Renal cortical epithelial cell (primary cell): ENCODE measurements at regions not wholly inside any gene's neighbourhood (a gene's known extent, or its start where the extent isn't known, plus 50 kb on each side); places are given as distances from the start of the nearest gene placed in this dataset.
A peak's percentile ranks its signal among the peaks of the same experiment; 100 is the strongest.

Experiments
- DNase-seq: peaks from one replicate; pipeline ENCODE4 v3.0.0-alpha.2; 2011; ENCODE audit warnings: low read depth

DNA sequence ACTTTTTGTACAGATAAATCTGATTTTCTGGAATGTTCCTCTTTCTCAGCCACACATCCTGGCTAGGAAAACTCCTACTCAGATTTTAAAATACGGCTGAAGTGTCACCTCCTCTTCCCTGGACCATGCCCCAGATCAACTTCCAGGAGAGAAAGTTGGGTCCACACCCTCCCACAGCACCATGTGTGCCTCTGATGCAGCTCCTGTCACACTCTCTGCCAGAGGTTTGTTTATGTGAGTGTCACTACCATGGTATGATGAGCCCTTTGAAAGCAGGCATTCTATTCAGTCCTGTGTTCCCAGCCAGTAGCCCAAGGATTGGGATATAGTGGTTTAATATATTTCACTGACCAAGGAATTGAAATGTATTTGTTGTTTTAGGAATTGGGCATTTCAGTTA lies 287.2 kb upstream of the ATP2B1 start:
- no peak for DNase-seq

DNA sequence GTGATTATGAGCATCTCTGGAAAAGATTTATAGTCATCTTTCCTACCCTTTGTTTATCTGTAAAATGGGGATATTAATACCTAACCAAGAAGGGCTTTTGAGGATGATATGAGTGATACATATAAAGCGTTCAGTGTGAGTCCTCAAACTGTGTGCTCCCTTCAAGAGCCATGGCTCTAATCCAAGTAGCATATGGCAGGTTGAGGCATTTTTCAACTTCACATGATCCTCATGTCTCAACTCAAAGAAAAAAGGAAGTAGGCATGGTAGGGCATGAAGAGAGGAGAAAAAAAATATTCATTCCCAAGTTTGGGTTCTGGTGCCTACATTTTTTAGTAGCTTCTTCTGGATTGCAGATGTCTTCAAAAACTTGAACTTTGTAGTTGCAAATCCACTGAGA lies 286.3 kb upstream of the ATP2B1 start:
- DNase-seq = no peak

DNA sequence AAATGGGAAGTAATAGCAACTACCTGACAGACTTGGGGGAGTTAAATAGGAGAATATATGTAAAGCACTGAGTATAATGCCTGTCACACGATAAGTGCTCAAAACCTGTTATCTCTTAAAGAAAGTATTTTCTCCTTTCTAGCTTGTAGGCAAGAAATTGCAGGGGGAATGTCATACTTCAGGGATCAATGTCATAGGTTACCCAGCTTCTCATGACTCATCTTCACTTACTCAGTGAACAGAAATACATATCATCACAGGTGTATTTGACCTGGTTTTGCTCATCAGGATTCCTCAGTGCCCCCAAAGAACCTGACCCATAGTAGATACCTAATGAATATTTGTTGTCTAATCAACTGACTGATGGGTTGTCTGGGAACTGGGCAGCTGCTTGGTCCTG lies 285.0 kb upstream of the ATP2B1 start:
- DNase-seq = peak; percentile 19

DNA sequence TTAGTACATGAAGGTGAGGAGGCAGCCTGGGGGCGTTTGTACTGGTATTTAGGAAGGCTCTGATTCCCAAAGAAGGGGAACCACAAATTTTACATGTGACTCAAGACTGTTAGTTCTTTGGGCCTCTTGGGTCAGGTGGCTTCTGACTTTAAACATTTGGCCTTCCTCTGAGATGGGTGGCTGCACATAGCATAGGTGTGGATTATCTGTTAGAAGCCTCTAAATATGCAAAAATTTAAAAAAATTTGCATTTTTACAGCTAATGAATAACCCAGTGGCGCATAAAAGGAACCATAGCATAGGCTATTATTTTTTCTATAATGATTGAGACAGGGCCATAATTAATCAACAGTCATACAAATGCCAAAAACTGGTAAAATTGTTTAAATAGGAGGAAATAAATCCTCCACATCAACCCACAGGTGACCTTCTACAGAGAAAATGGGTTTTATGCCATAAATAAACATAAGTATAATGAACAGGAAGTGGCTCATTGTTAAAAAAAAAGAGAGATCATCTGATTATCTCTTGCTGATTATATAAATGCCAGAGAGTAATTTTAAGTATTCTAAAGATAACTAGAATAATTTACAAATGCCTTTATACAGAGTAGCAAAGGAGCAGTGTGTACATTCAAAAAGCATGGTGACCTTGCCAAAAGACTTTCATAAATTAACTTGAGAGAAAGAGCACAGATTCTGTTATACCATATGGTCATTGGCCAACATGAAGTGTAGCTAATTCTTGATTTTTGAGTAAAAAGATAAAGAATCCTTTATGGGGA lies 284.2 kb upstream of the ATP2B1 start:
- no peak for DNase-seq

DNA sequence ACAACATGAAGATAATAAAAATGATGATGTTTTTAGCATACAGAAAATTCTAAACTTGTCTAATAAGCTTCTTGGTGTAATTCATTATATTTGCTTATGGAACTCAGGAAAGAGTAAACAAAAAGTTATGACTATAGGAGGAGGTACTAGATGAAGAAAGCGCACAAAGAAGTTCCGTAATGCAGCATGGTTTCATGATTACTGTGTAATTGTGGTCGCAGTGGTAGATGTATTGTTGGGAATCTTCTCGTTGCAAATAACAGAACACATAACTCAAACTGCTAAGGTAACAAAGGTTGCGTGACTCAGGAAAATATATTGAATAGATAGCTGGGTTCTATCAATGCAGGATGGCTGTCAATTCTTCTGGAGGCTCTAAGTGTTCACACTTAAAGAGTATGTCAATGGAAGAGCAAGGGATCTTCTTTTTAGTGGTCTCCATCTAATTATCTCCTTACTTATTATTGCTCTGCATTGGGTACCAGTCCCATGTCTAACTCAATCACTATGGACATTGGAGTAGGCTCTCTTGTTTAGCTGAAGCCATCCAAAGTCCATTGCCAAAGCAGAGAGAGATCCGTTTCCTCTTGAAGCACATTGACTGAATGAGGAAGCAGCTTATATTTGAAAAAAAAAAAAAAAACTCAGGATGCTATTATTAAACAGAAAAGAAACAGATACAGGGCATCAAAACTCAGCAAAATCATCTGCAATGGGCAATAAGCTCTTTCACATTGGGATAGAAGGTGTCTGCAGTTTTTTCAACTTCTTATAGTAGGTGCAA lies 283.4 kb upstream of the ATP2B1 start:
- DNase-seq = no peak

DNA sequence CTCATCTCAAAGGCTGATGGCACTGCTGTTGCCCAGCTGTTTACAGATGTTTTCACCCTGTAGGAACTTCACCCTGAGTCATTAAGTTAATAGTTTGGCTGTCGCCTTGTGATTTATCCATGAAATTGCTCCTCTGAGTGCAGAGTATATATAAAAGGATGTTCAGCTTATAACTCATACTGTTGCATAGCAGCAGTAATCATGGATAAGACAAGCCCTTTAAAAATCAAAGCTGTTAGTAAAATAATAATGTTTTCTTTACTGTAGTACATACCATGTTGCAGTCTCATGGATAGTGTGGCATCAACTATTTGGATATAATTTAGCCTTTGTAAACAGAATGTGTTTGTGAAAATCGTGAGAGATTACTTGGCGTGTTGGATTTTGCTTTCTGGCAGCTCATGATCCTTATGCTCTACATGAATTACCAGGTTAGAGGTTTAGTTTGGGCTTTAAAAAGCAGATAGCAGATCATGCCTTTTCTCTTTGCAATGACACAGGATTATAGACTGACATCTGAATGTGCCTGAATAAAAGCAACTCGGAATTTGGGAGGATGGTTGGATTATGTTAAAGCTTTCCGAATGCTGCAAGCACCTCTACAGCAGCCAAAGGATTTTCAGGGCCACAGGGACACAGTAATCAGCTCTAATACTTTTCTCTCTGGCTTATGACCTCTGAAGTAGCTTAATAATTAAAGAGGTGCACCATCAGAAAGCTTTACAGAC lies 279.7 kb upstream of the ATP2B1 start:
- peak; percentile 22 for DNase-seq

DNA sequence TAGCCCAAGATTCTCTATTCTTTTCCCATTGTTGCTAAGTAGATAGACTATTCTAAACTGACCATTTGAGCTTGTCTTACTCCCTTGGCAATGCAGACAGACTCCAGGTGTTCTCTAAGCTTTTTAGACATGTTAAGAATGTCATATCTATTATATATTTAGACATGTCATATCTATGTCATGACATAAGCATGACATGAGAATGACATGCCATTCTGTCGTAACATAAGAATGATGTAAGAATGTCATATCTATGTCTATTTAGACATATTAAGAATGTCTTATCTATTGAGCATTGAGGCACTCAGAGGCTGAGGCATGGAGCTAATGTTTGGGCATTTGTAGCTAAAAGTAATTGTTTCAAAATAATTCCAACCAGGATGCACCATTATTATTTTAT lies 277.3 kb upstream of the ATP2B1 start:
- no peak for DNase-seq

DNA sequence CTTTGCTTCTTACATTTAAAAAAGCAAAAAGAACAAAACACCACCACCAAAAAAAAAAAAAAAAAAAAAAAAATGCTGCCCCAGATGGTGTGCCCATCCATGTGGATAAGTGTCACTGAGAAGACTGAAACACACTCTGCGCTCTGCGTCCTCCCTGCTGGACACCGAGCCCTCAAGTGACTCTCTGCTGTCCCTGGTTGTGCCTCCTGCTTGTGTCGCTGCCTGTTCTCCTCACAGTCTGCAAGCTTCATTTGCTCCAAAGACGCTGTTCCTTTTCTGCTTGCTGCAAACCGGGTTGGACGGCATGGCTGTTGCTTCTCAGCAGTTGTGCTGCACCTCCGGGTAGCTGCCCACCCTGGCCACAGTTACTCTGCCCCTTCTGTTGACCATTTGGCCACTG lies 276.2 kb upstream of the ATP2B1 start:
- no peak for DNase-seq

DNA sequence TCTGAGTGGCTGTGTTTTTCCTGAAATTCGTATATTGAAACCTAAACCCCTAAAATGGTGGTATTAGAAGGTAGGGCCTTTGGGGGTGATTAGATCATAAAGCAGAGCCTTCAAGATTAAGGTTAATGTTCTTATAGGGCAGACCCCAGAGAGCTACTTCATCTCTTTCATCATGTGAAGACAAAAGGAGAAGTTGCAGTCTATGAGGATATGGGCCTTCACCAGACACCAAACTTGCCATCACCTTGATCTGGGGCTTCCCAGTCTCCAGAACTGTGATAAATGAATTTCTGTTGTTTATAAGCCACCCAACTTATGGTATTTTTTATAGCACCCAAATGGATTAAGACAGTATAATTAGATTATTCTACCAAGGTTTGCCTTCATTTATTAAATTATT lies 275.0 kb upstream of the ATP2B1 start:
- DNase-seq = no peak

DNA sequence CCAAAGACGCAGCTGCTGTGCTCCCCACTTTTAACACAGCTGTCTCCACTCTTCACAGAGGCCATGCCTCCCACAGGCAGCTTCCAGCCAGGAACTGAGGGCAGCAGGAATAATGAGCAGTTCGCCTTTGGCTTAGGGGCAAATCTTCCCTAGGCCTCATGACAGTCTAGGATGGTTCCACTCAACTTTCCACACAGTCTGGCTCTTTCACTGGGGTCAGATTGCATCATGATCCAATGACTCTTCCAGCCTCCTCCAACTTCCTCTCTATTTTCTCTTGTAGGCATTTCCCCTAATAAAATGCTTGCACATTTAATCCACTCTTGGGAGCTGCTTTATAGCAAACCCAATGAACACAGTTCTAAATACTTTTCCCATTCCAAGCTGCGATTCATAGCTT lies 271.6 kb upstream of the ATP2B1 start:
- peak; percentile 58 for DNase-seq

DNA sequence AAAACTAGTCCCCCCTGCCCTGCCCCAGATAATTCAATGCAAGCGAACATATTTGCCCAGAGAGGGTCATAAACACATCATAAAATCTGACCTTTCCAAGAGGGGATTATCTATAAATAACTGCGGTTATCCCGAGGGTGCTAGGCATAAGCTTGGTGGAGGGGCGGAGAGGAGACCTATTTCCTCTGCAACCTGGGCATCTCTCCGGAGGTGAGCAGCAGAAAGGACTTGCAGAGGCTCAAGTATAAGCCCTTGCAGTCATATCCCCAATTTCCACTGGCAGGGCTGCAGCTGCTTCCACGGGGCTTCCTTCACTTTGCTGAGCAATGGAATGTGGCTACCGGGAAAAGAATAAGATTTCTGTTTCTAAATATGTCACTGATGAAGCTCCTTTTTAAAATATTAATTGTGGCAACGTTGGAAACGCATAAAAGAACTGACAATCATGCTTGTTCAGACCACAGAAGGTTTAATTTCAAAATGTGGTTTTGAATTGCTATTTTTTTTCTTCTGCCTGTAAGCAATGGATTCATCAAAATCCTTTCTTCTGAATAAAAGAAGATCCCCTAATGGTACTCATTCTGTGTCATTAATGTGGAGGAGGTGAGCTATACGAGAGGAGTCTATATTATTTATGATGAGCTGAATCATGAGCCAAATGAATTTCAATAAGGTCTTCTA lies 268.9 kb upstream of the ATP2B1 start:
- DNase-seq = no peak

DNA sequence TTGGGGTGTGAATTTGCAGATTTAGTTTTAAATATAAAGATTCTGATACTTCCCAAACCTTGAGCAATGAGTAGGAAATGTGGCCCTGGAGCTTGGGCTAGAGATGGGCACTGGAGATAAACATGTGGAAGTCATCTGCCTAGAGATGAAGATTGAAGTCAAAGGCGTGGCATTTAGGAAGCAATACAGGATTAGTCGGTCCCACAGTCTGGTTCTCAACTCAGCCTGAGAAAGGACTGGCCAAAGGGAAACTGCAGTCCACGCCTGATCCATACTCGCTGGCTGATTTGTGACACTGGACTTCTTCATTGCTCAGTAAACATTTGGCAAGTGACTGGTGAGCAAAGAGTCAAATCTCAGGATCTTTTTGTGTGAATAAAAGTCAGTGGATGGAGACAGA lies 268.2 kb upstream of the ATP2B1 start:
- DNase-seq = no peak

DNA sequence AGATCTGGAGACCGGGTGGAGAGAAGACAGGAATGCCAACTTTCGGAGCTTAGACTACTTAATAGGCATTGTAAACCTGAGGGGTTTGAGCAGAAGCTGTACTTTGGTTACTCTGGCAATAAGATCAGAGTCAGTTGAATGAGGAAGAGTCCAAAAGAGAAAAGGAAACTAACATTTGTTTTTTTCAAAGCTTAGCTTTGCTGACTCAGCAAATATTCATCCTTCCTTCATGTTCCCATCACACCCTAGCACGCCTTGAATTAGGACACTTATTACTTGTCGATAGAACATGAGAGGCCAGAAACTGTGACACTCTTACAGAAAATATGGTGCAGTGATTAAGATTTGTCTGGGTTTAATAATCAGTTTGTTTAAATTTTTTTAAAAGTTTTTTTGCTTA lies 266.9 kb upstream of the ATP2B1 start:
- no peak for DNase-seq

DNA sequence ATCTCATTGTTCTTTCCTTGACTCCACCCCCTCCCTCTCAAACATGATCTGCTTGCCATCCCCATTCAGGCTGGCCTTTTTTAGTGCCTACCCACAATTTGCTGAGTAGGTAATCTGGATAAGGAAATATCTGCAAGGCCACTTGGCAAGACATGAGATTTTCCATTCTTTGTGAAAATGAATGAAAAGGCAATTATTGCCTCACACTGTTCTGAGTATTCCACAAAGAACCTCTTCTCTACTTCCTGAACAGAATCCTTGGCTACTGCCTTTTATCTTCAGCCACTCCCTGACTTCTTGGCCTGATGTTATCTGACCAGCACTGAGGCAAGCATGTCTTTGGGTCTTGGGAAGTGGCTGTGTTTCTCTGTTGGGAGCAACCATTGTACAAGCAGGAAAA lies 263.2 kb upstream of the ATP2B1 start:
- DNase-seq = peak; percentile 40

DNA sequence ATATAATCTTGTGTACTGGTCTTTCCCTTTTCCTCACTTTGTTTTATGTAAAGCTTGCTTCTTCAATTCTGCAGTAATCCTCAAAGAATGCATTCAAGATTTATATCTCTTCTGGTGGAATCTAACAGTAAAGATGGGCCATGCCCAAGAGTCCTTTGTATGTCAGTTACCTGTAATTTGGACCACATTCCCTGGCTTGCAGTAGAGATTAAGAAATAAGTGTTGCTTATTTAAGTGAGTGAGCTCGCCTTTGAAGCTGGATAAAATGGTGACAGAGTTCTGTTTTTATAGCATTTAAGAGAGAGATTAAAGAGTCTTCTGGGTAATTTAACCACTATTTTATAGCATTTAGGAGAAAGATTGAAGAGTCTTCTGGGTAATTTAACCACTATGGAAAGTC lies 262.1 kb upstream of the ATP2B1 start:
- no peak for DNase-seq

DNA sequence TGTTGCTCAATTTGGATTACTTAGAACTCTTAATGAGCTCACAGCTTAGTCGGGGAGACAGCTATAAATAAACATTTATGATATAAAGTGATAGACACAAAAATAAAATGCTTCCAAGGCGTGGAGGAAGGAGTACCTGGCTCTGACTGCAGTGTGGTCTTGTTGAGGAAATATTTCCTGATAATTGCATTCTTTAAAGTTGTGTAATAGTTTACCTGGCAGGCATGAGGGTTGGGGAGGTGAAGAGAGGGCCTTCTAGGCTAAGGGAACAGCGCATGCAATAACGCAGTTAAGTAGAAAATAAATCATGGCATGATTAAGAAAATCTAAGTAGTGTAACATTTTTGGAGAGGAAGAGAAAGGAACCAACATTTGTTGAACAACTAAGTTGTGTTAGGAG lies 260.5 kb upstream of the ATP2B1 start:
- peak; percentile 55 for DNase-seq

DNA sequence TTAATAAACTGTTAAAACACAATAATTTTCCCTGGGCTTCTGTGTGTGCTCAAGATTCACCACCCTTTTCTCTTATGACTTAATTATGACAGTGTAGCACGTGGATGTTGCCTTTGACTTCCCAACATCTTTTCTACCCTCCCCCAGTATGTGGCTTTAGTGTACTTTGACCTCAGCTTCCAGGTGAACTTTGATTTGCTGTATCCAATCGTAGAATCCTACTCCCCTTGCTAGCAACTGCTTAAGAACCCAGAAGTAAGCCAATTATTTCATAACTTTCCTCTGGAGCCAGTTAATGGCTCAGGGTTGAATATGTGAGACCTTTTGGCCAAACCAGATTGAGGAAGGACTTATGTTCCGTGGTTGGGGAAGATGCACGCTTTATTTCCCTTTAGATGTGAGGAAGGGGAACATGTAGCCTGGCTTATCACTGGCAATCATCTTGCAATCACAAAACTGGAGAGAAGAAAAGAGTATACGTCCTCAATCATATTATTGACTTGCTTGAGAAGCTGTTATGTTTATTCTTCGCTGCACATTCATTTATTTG lies 259.6 kb upstream of the ATP2B1 start:
- peak; percentile 27 for DNase-seq

DNA sequence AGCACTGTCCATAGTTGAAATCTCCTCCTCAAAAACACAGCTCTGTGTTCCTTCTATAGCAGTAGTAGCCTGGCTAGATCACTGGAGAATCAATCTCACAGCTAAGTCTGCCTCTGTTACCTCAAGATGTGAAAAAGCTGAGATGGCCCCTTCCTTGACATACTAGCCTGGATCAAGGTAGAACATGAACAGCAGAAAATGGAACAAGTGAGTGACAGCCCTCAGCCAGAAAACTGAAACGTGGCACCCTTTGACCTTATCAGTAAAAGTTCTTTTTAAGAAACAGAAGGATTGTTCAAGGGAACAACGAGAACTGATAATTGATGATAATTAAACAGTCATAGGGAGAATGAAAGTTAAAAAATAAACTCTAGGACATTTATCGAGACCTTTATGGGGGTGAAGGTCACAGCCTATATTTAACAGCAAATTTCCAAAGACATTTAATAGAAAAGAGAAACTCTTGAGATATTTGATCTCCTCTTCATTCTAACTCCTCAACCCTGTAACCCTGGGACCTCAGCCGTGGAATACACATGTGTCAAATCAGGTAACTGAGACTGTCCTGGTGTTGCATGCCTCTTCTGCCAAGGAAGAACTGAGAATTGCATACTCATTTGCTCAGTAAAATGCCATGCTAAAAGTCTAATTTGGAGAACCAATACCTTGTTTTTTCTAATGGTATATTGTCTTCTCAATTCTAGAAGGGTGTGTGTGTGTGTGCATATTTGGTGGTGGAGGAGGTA lies 258.0 kb upstream of the ATP2B1 start:
- DNase-seq = no peak

DNA sequence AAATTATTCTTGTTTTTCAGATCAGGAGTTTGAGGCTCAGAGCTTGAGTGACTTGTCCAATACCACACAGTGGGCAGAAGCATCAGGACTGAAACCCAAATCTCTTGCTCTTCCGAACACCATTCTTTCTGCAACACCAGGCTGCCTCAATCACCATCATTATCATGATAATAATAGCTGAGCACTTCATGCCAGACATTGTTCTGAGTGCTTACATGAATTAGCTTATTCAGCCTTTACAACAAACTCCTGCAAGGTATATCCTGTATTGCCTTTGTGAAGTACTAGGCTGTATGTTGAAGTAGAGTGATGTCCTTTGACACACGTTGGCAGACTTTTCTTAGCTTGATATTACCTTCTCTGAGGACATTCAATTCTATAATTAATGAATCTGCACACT lies 257.4 kb upstream of the ATP2B1 start:
- no peak for DNase-seq

DNA sequence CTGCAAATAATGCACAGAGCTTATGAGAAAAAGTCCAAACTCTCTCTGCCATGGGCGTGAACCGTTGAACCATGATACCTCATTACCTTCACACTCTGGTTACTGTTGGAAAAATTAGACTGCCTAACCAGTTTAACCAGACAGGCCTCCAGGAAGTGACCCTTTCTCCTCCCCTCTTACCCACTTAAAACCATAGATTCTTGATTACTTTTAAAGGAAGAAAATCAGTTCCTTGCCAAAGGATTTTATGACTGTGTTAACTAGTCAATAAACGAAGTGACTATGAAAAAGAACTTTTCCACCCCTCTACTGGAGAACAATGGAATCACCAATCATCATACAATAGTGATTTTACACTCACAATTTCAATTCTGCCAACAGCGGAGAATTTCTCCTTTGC lies 254.0 kb upstream of the ATP2B1 start:
- DNase-seq = peak; percentile 73
